Liver (tissue), 8 donors: ENCODE measurements at regions not wholly inside any gene's neighbourhood (a gene's known extent, or its start where the extent isn't known, plus 50 kb on each side); places are given as distances from the start of the nearest gene placed in this dataset.

Source experiments
- DNase-seq: peaks from one replicate; pipeline ENCODE4 v3.0.0-alpha.2; 2017; ENCODE audit warnings: low spot score
- H3K27ac ChIP-seq, 2 donors: one replicate each; pipeline ENCODE4 v1.7.0; 2013; ENCODE audit warnings: inconsistent platforms in 2 of 2, low read length in 2 of 2, control low read depth in 1 of 2, low read depth in 1 of 2, mild to moderate bottlenecking in 1 of 2
- H3K27me3 ChIP-seq, 4 donors: one replicate each; pipeline versions ENCODE4 v1.6.1 to v1.7.0; 2013; ENCODE audit warnings: low read length in 3 of 4, inconsistent platforms in 1 of 4, mild to moderate bottlenecking in 1 of 4, moderate library complexity in 1 of 4; ENCODE audit not compliant: control insufficient read depth in 4 of 4, insufficient read depth in 4 of 4
- H3K36me3 ChIP-seq, 4 donors: one replicate each; pipeline versions ENCODE4 v1.6.1 to v1.7.0; 2013; ENCODE audit warnings: low read length in 3 of 4, mild to moderate bottlenecking in 3 of 4, low read depth in 1 of 4, moderate library complexity in 1 of 4; ENCODE audit not compliant: control insufficient read depth in 4 of 4, insufficient read depth in 3 of 4
- H3K4me1 ChIP-seq, 4 donors: one replicate each; pipeline versions ENCODE4 v1.6.1 to v1.7.0; 2013; ENCODE audit warnings: low read length in 3 of 4, mild to moderate bottlenecking in 3 of 4, moderate library complexity in 1 of 4; ENCODE audit not compliant: control insufficient read depth in 4 of 4, insufficient read depth in 4 of 4
- H3K4me3 ChIP-seq, 3 donors: one replicate each; pipeline versions ENCODE4 v1.6.1 to v1.7.0; 2013; ENCODE audit warnings: low read length in 3 of 3, control low read depth in 1 of 3, low read depth in 1 of 3, mild to moderate bottlenecking in 1 of 3
- H3K9ac ChIP-seq, 2 donors: one replicate each; pipeline ENCODE4 v1.7.0; 2013; ENCODE audit warnings: low read length in 2 of 2, mild to moderate bottlenecking in 2 of 2, moderate library complexity in 2 of 2, control low read depth in 1 of 2, low read depth in 1 of 2
- H3K9me3 ChIP-seq, 4 donors: one replicate each; pipeline versions ENCODE4 v1.6.1 to v1.7.0; 2013; ENCODE audit warnings: low read length in 3 of 4; ENCODE audit not compliant: control insufficient read depth in 4 of 4
- EGR1 ChIP-seq, 2 donors: IDR thresholded peaks; 2 replicates each; pipeline ENCODE4 v1.6.1; 2016 to 2018; ENCODE audit warnings: antibody characterized with exemption in 2 of 2, low read depth in 2 of 2
- FOXA1 ChIP-seq: IDR thresholded peaks from 2 replicates; pipeline ENCODE4 v1.6.1; 2016; ENCODE audit warnings: antibody characterized with exemption
- FOXA2 ChIP-seq: IDR thresholded peaks from 2 replicates; pipeline ENCODE4 v1.6.1; 2016; ENCODE audit warnings: antibody characterized with exemption
- GABPA ChIP-seq, 2 donors: IDR thresholded peaks in 1 of 2; conservative IDR thresholded peaks in 1 of 2; 2 replicates each; pipeline ENCODE4 v1.6.1; 2016; ENCODE audit warnings: antibody characterized with exemption in 2 of 2, mild to moderate bottlenecking in 1 of 2, moderate library complexity in 1 of 2
- HNF4A ChIP-seq, 2 donors: conservative IDR thresholded peaks; 2 replicates each; pipeline ENCODE4 v1.6.1; 2016; ENCODE audit warnings: antibody characterized with exemption in 2 of 2, mild to moderate bottlenecking in 2 of 2
- HNF4G ChIP-seq: IDR thresholded peaks from 2 replicates; pipeline ENCODE4 v1.6.1; 2016; ENCODE audit warnings: antibody characterized with exemption
- JUND ChIP-seq, 2 donors: IDR thresholded peaks; 2 replicates each; pipeline ENCODE4 v1.6.1; 2016; ENCODE audit warnings: antibody characterized with exemption in 2 of 2
- NR2F2 ChIP-seq: IDR thresholded peaks from 2 replicates; pipeline ENCODE4 v1.6.1; 2016; ENCODE audit warnings: antibody characterized with exemption
- RAD21 ChIP-seq, 2 donors: IDR thresholded peaks; 2 replicates each; pipeline ENCODE4 v1.6.1; 2016; ENCODE audit warnings: antibody characterized with exemption in 2 of 2, mild to moderate bottlenecking in 2 of 2
- RXRA ChIP-seq, 2 donors: IDR thresholded peaks; 2 replicates each; pipeline ENCODE4 v1.6.1; 2017 to 2018; ENCODE audit warnings: antibody characterized with exemption in 2 of 2, mild to moderate bottlenecking in 1 of 2
- SP1 ChIP-seq: IDR thresholded peaks from 2 replicates; pipeline ENCODE4 v1.6.1; 2018; ENCODE audit warnings: antibody characterized with exemption, mild to moderate bottlenecking
- TAF1 ChIP-seq: conservative IDR thresholded peaks from 2 replicates; pipeline ENCODE4 v1.6.1; 2016; ENCODE audit warnings: antibody characterized with exemption, mild to moderate bottlenecking
- YY1 ChIP-seq: IDR thresholded peaks from 2 replicates; pipeline ENCODE4 v1.6.1; 2016; ENCODE audit warnings: antibody characterized with exemption, mild to moderate bottlenecking
- WGBS: extraction: QIAGEN DNeasy Blood & Tissue Kit; methylation state at CpG from one replicate; pipeline ENCODE4 v1.1.7; 2013; 5-methylcytosine and 5-hydroxymethylcytosine counted together
- TF ChIP-seq, protein P1 (sequence below): IDR thresholded peaks from 2 replicates; pipeline ENCODE4 v1.6.1; 2016; ENCODE audit warnings: antibody characterized with exemption
- TF ChIP-seq, protein P2 (sequence below): fragments of 150-350 bp; IDR thresholded peaks from 2 replicates; pipeline ENCODE4 v1.5.1; 2017; ENCODE audit warnings: improper control_type of control experiment, low read depth, low read length; ENCODE audit not compliant: missing input control
- TF ChIP-seq, protein P3 (sequence below): IDR thresholded peaks from 2 replicates; pipeline ENCODE4 v1.6.1; 2016; ENCODE audit warnings: antibody characterized with exemption
- TF ChIP-seq, protein P4 (sequence below): IDR thresholded peaks from 2 replicates; pipeline ENCODE4 v1.6.1; 2016; ENCODE audit warnings: antibody characterized with exemption, mild to moderate bottlenecking
- TF ChIP-seq, protein P5 (sequence below): IDR thresholded peaks from 2 replicates; pipeline ENCODE4 v1.6.1; 2016; ENCODE audit warnings: antibody characterized with exemption
- donor health status: healthy.
- donor health status: healthy.
- donor health status: healthy.
- donor health status: healthy.
- donor health status: healthy.

DNA sequence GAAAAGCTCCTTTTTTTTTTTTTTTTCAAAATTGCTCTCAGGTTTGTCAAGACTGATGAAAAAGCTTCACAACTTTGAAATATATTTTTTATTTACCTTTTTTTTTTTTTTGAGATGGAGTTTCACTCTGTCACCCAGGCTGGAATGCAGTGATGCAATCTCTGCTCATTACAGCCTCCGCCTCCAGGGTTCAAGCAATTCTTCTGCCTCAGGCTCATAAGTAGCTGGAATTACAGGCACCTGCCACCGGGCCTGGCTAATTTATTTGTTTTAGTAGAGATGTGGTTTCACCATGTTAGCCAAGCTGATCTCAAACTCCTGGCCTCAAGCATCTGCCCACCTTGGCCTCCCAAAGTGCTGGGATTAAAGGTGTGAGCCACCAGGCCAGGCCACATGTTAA is 1515.0 kb downstream of the OTOL1 start:
- 76% methylated on average over 2 of the region's 2 CpGs for whole genome bisulfite sequencing
- TF ChIP-seq, protein P1, sequence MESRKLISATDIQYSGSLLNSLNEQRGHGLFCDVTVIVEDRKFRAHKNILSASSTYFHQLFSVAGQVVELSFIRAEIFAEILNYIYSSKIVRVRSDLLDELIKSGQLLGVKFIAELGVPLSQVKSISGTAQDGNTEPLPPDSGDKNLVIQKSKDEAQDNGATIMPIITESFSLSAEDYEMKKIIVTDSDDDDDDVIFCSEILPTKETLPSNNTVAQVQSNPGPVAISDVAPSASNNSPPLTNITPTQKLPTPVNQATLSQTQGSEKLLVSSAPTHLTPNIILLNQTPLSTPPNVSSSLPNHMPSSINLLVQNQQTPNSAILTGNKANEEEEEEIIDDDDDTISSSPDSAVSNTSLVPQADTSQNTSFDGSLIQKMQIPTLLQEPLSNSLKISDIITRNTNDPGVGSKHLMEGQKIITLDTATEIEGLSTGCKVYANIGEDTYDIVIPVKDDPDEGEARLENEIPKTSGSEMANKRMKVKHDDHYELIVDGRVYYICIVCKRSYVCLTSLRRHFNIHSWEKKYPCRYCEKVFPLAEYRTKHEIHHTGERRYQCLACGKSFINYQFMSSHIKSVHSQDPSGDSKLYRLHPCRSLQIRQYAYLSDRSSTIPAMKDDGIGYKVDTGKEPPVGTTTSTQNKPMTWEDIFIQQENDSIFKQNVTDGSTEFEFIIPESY: no peak
- TF ChIP-seq, protein P2, sequence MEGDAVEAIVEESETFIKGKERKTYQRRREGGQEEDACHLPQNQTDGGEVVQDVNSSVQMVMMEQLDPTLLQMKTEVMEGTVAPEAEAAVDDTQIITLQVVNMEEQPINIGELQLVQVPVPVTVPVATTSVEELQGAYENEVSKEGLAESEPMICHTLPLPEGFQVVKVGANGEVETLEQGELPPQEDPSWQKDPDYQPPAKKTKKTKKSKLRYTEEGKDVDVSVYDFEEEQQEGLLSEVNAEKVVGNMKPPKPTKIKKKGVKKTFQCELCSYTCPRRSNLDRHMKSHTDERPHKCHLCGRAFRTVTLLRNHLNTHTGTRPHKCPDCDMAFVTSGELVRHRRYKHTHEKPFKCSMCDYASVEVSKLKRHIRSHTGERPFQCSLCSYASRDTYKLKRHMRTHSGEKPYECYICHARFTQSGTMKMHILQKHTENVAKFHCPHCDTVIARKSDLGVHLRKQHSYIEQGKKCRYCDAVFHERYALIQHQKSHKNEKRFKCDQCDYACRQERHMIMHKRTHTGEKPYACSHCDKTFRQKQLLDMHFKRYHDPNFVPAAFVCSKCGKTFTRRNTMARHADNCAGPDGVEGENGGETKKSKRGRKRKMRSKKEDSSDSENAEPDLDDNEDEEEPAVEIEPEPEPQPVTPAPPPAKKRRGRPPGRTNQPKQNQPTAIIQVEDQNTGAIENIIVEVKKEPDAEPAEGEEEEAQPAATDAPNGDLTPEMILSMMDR: no peak
- TF ChIP-seq, protein P3, sequence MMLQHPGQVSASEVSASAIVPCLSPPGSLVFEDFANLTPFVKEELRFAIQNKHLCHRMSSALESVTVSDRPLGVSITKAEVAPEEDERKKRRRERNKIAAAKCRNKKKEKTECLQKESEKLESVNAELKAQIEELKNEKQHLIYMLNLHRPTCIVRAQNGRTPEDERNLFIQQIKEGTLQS: no peak
- no peak for TF ChIP-seq HNF4A (conservative IDR thresholded peaks at IDR 0.05)
- TF ChIP-seq, protein P4, sequence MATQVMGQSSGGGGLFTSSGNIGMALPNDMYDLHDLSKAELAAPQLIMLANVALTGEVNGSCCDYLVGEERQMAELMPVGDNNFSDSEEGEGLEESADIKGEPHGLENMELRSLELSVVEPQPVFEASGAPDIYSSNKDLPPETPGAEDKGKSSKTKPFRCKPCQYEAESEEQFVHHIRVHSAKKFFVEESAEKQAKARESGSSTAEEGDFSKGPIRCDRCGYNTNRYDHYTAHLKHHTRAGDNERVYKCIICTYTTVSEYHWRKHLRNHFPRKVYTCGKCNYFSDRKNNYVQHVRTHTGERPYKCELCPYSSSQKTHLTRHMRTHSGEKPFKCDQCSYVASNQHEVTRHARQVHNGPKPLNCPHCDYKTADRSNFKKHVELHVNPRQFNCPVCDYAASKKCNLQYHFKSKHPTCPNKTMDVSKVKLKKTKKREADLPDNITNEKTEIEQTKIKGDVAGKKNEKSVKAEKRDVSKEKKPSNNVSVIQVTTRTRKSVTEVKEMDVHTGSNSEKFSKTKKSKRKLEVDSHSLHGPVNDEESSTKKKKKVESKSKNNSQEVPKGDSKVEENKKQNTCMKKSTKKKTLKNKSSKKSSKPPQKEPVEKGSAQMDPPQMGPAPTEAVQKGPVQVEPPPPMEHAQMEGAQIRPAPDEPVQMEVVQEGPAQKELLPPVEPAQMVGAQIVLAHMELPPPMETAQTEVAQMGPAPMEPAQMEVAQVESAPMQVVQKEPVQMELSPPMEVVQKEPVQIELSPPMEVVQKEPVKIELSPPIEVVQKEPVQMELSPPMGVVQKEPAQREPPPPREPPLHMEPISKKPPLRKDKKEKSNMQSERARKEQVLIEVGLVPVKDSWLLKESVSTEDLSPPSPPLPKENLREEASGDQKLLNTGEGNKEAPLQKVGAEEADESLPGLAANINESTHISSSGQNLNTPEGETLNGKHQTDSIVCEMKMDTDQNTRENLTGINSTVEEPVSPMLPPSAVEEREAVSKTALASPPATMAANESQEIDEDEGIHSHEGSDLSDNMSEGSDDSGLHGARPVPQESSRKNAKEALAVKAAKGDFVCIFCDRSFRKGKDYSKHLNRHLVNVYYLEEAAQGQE: no peak
- TF ChIP-seq NR2F2: no peak
- no peak for TF ChIP-seq JUND (IDR thresholded peaks at IDR 0.05)
- no peak for TF ChIP-seq EGR1 (IDR thresholded peaks at IDR 0.05; ENCODE audit: low read depth in 2 of 2)
- TF ChIP-seq SP1: no peak
- TF ChIP-seq FOXA1: no peak
- no peak for TF ChIP-seq YY1
- no peak for TF ChIP-seq RAD21 (IDR thresholded peaks at IDR 0.05)
- TF ChIP-seq GABPA (IDR thresholded peaks at IDR 0.05 in 1 of 2, conservative IDR thresholded peaks at IDR 0.05 in 1 of 2): no peak
- no peak for TF ChIP-seq TAF1
- TF ChIP-seq, protein P5, sequence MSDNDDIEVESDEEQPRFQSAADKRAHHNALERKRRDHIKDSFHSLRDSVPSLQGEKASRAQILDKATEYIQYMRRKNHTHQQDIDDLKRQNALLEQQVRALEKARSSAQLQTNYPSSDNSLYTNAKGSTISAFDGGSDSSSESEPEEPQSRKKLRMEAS: no peak
- no peak for TF ChIP-seq FOXA2
- TF ChIP-seq HNF4G: no peak
- no peak for TF ChIP-seq RXRA (IDR thresholded peaks at IDR 0.05)
- no peak for DNase-seq
- Histone ChIP-seq H3K4me1 (no peaks in the 10 kb centered on the region), H3K4me3 (no peak overlapping the region), H3K9me3 (no peaks in the 10 kb centered on the region), H3K36me3 (no peaks in the 10 kb centered on the region), H3K27me3 (no peaks in the 10 kb centered on the region), H3K27ac (no peak overlapping the region), H3K9ac (no peak overlapping the region)

DNA sequence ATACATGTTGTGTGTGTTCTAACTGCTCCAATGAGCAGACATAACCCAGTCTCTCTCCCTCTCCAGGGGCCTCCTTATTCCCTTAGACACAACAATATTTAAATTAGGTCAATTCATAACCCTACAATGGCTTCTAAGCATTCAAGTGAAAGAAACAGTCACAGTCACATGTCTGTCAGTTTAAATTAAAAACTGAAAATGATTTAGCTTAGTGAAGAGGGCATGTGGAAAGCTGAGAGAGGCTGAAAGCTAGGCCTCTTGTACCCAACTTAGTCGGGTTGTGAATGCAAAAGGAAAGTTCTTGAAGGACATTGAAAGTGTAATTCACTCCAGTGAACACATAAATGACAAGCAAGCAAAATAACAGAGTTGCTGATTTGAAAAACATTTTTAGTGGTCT is 1519.6 kb downstream of the OTOL1 start:
- no peak for DNase-seq
- no peak overlapping the region for H3K9ac ChIP-seq
- no peaks in the 10 kb centered on the region for H3K27me3 ChIP-seq
- TF ChIP-seq, protein P4: no peak
- TF ChIP-seq TAF1: no peak
- H3K4me1 ChIP-seq: no peaks in the 10 kb centered on the region
- H3K9me3 ChIP-seq: no peaks in the 10 kb centered on the region
- no peak overlapping the region for H3K4me3 ChIP-seq
- WGBS: 53% methylated on average over 1 of the region's 1 CpG
- H3K27ac ChIP-seq: no peak overlapping the region
- H3K36me3 ChIP-seq: no peaks in the 10 kb centered on the region
